HG02938 (cell line): ENCODE measurements at regions not wholly inside any gene's neighbourhood (a gene's known extent, or its start where the extent isn't known, plus 50 kb on each side); places are given as distances from the start of the nearest gene placed in this dataset.

ENCODE experiments used
- ATAC-seq: cut with Tn5 transposase; IDR thresholded peaks from one replicate; pipeline ENCODE4 v1.9.1; 2021; ENCODE audit warnings: mild to moderate bottlenecking, moderate library complexity; ENCODE audit not compliant: unreplicated experiment

DNA sequence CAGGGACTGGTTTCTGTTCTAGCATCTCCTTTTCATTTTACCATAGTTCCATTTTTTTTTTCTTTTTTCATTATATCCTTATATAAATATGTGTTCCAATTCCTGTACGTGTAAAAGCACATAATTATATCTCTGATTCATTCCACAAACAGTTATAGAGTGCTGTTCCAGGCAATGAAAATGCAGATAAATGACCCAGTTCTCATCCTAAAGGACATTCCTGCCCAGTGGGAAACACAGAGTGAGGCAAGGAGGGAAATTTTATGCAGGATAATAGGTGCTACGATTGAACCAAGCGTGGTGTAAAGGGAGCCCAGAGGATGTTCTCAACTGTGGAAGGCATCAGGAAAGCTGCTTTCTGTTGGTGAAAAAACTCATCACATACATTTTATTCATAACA, 408.1 kb downstream of the GATA3 start:
- ATAC-seq = no peak

DNA sequence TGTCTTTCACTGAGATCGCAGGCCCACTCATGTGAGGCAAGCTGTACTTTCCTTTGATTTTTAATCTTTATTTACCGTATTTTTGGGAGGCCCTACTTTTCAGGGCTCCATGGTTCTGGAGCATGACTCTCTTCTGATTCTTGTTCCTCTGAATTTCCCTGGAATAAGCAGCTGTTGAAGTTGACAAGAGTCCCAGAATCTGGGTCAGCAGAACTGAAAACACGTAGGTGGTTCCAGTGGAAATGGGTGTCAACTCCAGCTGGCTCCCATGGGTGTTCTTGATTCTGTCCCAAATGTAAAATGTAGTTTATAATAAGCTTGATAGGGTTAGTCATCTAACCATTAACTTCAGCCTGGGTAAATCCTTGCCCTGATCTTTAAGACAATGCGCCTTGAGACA, 409.4 kb downstream of the GATA3 start:
- no peak for ATAC-seq

DNA sequence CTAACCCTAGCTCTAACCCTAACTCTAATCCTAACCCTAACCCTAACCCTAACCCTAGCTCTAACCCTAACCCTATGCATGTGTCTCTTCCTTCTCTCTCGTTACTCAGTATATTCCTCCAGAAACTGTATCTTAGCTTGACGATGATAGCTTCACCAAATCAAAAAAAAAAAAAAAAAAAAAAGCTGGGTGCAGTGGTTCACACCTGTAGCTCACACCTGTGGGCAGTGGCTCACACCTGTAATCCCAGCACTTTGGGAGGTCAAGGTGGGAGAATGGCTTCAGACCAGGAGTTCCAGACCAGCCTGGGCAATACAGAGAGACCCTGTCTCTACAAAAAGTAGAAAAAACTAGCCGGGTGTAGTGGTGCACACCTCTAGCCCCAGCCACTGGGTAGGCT, 414.0 kb downstream of the GATA3 start:
- ATAC-seq = no peak

DNA sequence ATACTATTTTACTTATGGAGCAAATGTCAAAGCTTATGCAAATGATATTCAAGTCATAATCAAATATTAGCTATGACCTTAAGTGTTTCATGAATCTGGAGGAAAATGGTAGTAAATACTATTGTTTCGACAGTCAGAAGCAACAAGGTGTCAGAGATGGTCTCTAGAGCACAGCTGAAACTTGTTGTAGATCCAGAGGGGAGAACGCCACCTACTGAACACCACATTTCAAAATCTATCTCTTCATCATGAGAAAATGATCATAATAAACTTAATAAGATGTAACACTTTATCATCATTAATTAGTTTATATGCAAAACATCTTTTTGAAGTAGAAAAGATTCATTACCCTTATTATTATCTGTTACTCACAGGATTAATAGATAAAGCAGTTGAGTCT, 418.7 kb downstream of the GATA3 start:
- no peak for ATAC-seq

DNA sequence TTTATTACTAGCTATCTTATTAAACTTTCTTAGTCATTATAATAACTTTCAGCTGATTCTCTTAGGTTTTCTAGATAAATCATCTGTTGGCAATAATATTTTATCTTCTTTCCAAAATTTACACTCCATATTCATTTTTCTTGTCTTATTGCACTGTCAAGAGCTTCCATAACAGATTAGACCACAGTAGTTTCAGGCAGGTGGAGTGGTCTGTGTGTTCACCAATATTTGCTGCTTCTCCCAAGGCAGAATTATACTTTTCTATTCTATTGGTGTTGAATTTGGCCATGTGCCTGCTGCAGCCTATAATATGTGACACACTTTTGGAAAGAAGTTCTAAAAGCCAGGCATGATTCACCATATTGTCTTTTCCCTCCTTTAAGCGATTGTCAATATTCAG, 422.8 kb downstream of the GATA3 start:
- no peak for ATAC-seq

DNA sequence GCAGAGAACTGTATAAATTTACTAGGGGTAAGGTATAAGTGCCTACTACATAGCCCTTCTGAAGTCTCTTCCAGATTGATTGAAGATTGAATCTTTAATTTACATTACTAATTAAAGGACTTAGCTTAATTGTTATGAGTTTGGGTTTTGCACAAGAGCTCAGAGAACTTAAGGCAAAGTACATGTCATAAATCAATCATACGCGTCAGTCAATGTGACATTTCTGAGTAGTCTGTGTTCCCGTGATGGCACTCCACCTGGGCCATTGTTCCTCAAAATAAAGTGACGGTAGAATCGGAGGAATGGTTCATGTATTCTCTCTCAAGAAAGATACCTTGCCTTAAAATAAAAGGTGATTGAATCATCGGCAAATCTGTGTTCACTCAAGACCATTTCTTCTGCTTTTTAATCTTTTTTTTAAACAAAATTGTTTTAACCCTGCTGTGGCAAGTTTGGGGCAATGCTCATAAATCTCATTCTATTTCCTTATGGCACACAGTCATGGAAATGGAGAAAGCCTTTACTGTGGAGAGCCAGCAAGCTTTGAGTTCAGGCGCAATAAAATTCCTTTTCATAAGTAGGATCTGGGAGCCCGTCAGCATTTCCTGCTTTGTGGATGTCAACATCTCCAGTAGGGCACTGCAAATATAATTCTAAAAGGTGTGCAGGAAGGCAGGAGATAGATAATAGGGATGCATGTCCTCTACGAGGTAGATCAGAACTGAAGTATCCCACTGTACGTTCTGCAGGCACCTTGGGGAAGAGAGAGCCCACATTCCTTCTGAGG, 427.4 kb downstream of the GATA3 start:
- ATAC-seq = no peak

DNA sequence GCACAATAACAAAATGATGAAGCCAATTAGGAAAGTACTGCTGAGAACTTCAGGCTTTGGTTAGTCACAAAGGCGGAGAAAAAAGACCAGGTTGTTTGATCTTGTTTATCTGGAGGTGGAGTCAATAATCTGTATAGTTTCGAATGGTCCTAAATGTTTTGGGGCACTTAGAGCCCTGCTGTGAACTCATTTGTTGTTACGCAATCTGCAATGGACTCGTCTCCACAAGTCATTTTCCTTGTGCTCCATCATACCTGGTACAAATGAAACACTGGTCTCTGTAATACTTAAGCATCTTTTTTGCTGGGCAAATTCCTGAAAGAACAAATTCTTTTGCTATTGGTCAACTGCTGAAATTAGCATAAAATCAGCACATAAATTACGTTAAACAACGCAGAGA, 430.5 kb downstream of the GATA3 start:
- no peak for ATAC-seq

DNA sequence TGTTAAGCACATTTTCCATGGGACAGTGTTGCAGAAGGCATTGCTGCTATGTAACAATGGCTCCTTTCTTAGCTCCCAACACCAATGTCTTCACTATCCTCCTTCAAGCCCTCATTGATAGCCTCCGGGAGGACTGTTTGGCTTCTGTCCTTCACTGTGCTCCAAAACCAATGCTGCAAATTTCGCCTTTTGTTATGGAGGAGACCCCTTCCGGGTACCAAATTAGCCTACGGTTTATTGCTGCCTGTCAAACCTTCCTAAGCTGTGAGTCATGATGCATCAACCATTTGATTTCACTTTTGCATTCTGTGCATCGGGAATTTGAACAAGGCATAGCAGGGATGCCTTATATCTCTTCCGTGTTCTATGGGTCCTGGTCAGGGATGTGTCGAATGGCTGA, 432.9 kb downstream of the GATA3 start:
- no peak for ATAC-seq

DNA sequence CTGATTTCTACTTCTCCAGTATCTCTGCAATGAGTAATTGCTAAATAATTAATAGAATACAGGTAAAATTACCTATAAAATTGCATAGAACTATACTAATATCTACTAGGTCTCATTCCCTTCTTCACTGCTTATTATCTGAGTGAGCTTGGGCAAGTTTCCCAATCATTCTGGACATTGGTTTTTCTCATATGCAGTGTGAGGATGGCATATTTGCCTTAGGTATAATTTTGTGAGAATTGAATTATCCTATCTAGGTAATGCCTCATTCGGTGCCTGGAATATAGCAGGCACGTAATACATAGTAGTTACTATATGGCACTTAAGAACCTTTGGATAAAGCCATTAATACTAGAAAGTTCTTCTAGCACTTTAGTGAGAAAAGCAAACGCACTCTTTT, 434.7 kb downstream of the GATA3 start:
- no peak for ATAC-seq

DNA sequence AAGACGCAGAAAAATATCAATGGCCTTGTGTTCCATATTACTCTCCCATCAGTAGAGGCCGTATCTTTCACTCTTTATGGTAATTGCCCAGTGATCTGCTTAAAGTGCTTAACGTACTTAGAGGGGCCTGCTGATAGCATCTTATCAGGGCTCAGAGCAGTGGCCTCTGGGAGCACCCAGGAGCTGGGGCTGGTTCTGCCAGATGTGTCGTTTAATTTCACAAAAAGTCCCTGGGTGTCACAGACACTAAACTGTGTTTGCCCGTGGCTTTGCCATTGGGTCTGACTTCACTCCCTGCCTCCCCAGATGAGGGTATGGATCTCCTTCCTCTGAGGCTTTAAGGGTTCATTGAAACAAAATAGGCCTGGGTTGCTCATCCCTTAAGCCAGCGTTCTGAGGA, 435.3 kb downstream of the GATA3 start:
- no peak for ATAC-seq

DNA sequence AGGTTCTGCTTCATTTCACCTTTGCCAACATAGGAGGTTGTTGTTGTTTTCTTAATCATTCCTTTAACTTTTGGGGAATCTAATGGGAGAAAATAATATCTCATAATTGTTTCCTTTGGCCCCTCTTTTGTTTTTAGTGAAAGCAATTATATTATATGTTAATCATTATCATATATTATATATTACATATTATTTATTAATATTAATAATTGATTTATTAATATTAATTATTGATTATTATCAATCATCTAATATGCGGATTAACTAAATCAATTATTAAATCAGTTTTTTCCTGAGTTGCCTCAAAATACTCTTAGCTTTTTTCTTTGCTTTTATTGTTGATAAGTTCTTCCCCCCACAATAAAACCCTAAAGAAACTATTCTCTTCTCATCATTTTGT, 443.8 kb downstream of the GATA3 start:
- no peak for ATAC-seq

DNA sequence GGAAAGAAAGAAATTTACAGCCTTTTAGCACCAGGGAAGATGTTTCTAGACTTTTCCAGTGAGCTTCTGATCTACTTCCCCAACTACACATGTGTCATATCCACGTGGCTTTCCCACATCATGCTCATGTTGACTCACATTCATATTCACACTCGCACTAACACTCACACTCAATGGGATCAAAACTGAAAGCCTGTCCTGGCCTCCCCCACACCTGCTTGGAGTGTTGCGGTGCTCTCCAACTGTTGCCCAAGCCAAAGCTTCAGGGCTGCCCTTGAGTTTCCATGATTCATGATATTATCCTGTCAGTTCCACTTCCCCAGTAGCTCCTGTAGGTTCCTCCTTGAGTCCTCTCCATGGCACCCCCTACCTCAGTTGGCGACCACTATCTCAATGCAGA, 444.4 kb downstream of the GATA3 start:
- no peak for ATAC-seq

DNA sequence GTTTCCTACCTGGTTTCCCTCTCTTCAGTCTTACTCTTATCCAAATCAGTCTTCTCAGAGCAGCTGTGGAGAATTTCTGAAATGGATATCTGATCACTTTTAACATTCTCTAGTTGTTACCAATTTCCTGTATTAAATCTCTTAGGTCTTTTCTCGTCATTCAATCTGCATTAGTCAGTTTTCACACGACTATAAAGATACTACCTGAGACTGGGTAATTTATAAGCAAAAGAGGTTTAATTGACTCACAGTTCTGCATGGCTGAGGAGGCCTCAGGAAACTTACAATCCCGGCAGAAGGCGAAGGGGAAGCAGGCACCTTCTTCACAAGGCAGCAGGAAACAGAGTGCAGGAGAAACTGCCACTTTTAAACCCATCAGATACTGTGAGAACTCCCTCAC, 444.8 kb downstream of the GATA3 start:
- no peak for ATAC-seq

DNA sequence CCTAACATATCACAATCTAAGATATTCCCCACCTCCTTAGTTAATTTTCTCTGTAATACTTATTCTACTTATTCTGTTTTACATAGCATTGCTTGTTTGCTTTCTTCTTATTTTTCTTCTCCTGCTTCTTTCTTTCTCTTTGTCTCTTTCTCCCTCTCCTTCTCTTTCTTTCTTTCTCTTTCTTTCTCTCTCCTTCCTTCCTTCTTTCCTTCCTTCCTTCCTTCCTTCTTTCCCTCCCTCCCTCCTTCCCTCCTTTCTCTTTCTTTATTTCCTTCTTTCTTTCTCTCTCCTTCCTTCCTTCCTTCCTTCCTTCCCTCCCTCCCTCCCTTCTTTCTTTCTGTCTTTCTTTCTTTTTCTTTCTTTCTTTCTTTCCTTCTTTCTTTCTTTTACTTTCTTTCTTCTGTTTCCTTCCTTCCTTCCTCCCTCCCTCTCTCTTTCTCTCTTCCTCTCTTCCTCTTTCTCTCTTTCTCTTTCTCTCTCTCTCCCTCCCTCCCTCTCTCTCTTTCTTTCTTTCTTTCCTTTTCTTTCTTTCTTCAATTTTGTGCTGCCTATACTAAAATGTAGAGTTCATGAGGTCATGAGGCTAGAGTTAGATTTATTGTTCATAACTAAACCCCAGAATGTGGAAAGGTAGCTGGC, 445.4 kb downstream of the GATA3 start:
- ATAC-seq = no peak

DNA sequence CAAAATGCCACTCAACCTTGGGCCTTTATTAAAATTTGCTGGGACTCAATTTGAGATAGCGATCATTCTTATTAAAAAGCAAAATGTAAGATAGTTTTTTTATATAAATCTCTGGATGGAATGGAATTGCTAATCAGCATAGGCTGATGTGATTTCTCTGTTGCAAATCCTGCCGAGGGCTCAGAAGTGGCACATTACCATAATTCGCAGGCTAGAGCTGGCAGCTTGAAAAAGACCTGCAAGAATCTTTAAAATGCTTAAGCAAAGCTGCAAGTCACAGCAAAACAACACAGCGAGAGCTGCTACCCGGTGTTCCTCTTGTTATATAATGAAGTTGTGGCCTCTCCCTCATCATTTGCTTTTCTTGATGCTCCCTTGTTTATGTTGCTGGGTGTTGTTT, 448.1 kb downstream of the GATA3 start:
- no peak for ATAC-seq

DNA sequence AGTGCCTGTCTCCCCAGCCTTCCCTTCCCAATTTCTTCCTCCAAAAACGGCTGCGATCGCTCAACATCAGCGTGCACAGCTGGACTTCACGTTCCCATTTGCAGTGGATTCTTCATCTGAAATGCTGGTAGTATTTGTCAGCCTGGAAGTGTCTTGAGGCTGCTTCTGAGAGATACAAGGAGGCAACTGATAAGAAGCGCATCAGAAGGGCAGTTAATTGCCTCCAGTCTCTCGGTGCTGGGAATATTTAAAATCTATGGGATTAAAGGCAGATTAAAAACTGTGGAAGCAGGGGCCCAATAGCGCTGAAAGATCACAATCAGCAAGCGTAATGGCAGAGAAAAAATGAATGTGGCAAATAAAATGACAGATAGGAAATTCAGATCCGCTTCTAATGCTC, 450.0 kb downstream of the GATA3 start:
- ATAC-seq = no peak

DNA sequence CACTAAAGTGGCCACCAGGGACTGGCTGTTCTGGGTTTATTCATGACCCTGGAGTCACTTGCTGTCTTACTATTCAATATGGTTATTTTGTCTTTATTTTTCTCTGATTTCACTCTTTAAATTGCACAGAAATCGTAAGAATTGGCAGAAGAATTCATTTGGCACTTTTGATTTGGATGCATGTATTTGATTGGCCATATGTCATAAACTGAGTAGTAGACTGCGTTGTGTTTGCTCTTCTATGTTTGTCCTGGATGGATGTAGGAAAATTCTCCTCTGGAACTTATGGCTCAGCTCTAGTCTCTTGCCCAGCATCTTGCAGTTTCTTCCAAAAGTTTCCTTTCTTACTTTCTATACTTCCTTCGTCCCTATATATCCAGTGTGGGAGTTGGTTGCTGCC, 452.7 kb downstream of the GATA3 start:
- no peak for ATAC-seq

DNA sequence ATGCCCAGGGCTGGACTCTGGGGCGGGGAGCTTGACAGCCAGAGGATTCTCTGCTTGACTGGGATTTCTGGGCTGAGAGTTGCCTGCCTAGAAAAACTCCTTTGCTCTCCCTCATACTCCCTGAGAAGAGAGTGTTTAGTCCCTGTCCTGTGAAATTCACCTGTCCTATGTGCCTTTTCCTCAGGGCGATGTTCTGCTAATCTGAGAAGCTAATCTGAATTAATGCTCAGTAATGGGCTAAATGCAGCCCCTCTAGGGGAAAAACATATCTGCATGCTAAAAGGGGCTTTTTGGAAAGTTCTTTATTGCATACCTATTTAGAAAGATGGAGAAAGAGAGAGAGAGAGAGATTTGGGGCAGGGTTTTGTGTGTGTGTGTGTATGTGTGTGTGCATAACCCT, 454.4 kb downstream of the GATA3 start:
- no peak for ATAC-seq

DNA sequence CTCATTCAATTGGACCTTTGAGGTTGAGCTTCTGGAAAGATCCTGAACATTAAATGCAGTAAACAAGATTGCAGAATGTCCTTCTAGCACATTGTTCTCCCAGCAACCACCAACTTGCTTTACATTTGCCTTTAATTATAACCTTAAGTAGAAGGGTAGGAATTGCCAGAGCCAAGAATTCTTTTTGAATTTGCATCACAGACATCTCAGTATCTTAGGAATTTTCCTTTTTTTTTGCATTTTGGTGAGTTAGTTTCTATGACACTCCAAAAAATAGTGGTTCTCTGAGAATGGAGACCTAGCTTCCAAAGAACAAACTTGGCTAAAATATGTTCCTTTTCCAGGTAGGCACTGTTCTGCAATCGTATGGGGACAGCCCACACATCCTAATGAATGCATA, 456.0 kb downstream of the GATA3 start:
- ATAC-seq = no peak

DNA sequence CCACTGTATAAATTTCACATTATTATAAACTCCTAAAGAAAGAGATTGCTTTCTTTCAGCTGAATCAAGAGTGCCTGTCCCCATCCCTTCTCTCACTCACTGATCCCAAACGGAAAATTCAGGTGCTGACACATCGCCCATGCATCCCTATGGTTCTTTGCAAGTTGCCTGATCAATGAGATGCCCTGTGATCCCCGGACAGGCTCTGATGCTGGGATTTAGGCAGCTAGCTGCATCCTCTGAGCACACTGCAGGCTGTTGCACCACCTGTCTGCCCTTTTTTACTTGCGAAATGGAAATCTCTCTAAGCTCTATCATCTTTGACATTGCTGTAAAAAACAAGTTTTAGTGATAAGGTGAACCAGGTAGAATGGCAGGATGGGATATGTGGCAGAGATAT, 456.5 kb downstream of the GATA3 start:
- no peak for ATAC-seq

DNA sequence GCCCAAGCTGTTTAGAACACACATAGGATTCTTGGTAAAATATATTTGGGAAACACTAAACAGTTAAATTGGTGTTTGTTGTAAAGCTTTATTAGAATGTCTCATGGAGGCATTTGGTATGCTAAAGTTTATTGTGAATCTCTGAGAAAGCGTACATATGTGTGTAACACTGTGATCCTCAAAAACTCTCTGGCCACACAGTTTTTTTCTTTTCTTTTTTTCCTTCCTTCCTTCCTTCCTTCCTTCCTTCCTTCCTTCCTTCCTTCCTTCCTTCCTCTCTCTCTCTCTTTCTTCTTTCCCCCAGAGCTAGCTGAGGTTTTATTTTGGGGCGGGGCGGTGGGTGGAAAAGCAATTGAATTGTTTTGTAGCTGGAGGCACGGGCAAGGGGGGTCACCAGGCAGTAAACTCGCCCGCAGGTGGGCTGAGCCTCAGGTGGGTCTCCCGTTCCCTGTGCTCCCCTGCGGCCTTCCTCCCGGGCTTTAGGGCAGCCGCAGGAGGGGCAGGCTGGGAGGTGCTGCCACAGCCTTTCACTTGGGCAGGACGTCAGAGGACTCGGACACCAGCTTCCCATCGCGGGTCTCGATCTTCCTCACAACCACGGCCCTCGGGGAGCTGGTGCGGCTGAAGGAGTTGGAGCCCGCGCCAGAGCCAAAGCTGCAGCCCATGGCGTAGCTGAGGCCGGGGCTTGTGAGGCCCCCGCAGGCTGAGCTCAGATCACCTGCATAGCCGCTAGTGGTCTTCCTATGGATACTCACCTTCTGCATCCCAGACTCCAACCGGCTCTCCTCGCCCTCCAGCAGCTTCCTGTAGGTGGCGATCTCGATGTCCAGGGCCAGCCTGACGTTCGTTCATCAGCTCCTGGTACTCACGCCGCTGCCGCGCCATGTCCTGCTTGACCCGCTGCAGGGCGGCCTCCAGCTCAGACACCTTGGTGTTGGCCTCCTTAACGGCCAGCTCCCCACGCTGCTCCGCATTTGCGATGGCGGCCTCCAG, 459.0 kb downstream of the GATA3 start:
- no peak for ATAC-seq

DNA sequence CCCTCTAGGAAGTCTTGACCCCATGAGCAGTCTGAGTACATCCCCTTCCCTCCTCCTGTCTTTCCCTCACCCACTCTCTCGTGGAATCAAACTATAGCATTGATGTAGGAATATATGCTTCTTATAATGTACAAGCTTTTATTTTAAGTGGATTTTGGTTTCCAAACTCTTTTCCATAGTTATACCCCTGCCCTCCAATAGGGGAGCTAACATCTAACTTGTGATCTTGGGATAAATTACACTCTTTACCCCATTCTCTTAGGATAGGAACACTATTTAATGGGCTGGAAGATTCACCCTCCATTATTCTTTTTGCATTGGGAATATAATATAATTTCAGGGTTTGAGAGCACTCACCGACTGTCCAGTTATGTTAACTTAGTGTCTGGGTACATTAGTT, 465.9 kb downstream of the GATA3 start:
- ATAC-seq = no peak
